ENCODE measurements at regions not wholly inside any gene's neighbourhood (a gene's known extent, or its start where the extent isn't known, plus 50 kb on each side); places are given as distances from the start of the nearest gene placed in this dataset.

DNA sequence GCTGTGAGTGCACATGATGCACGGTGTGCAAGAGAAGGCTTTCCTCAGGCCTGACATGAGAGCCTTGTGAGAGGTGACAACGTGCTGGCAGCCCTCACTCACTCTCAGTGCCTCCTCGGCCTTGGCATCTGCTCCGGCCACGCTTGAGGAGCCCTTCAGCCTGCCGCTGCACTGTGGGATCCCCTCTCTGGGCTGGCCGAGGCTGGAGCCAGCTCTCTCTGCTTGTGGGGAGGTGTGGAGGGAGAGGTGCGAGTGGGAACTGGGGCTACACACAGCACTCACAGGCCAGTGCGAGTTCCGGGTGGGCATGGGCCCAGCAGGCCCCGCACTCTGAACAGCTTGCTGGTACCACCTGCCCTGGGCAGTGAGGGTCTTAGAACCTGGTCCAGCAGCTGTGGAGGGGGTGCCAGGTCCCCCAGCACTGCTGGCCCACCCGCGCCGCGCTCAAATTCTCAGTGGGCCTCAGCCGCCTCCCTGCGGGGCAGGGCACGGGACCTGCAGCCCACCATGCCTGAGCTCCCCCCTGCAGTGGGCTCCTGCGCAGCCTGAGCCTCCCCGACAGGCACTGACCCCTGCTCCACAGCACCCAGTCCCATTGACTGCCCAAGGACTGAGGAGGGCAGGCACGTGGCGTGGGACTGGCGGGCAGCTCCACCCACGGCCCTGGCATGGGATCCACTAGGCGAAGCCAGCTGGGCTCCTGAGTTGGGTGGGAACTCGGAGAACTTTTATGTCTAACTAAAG, 74.9 kb upstream of the BMP5 start:
- TF ChIP-seq POLR2A (IDR thresholded peaks at IDR 0.05; ENCODE audit: insufficient read depth in 1 of 2, low read depth in 2 of 2, low read length in 2 of 2) (no peak), TGIF2 (CRISPR knock-in tag; IDR thresholded peaks at IDR 0.05) (no peak), RAD21 (CRISPR knock-in tag; IDR thresholded peaks at IDR 0.05) (no peak), HOXD1 (CRISPR knock-in tag; IDR thresholded peaks at IDR 0.05) (no peak), SNRNP70 (IDR thresholded peaks at IDR 0.05; ENCODE audit: low read depth, low read length) (no peak), ZBTB8A (CRISPR knock-in tag; IDR thresholded peaks at IDR 0.05; ENCODE audit: borderline replicate concordance, low read depth) (no peak), POLR2AphosphoS5 (IDR thresholded peaks at IDR 0.05; ENCODE audit: low read depth, low read length) (no peak), FOXP1 (IDR thresholded peaks at IDR 0.05) (no peak), FOXP1 (CRISPR knock-in tag; IDR thresholded peaks at IDR 0.05) (no peak), HDAC2 (CRISPR knock-in tag; IDR thresholded peaks at IDR 0.05) (no peak), CAMTA2 (CRISPR knock-in tag; IDR thresholded peaks at IDR 0.05; ENCODE audit: borderline replicate concordance) (no peak), MYC (CRISPR knock-in tag; IDR thresholded peaks at IDR 0.05; ENCODE audit: borderline replicate concordance) (no peak), PHF21A (CRISPR knock-in tag; IDR thresholded peaks at IDR 0.05) (no peak), ZNF335 (CRISPR knock-in tag; IDR thresholded peaks at IDR 0.05) (no peak)
- TF ChIP-seq, protein P1, sequence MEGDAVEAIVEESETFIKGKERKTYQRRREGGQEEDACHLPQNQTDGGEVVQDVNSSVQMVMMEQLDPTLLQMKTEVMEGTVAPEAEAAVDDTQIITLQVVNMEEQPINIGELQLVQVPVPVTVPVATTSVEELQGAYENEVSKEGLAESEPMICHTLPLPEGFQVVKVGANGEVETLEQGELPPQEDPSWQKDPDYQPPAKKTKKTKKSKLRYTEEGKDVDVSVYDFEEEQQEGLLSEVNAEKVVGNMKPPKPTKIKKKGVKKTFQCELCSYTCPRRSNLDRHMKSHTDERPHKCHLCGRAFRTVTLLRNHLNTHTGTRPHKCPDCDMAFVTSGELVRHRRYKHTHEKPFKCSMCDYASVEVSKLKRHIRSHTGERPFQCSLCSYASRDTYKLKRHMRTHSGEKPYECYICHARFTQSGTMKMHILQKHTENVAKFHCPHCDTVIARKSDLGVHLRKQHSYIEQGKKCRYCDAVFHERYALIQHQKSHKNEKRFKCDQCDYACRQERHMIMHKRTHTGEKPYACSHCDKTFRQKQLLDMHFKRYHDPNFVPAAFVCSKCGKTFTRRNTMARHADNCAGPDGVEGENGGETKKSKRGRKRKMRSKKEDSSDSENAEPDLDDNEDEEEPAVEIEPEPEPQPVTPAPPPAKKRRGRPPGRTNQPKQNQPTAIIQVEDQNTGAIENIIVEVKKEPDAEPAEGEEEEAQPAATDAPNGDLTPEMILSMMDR (CRISPR knock-in tag; IDR thresholded peaks at IDR 0.05): no peak

All from HepG2 (cell line).